IgD-negative memory B cell (primary cell): ENCODE measurements at regions not wholly inside any gene's neighbourhood (a gene's known extent, or its start where the extent isn't known, plus 50 kb on each side); places are given as distances from the start of the nearest gene placed in this dataset.
A peak's percentile ranks its signal among the peaks of the same experiment; 100 is the strongest.

Experiments
- H3K27ac Mint-ChIP-seq, 3 donors: one replicate each; pipeline ENCODE4 v1.8.0; 2020 to 2022; ENCODE audit warnings: mild to moderate bottlenecking in 3 of 3, mixed read lengths in 3 of 3, moderate library complexity in 1 of 3
- H3K27me3 Mint-ChIP-seq: one replicate; pipeline ENCODE4 v1.8.0; 2021; ENCODE audit warnings: mixed read lengths
- H3K36me3 Mint-ChIP-seq: one replicate; pipeline ENCODE4 v1.8.0; 2020; ENCODE audit warnings: mild to moderate bottlenecking, mixed read lengths
- H3K4me1 Mint-ChIP-seq, 3 donors: one replicate each; pipeline ENCODE4 v1.8.0; 2020 to 2022; ENCODE audit warnings: mixed read lengths in 3 of 3, mild to moderate bottlenecking in 1 of 3
- H3K4me3 Mint-ChIP-seq, 4 donors: one replicate each; pipeline ENCODE4 v1.8.0; 2020 to 2022; ENCODE audit warnings: mild to moderate bottlenecking in 4 of 4, mixed read lengths in 4 of 4, moderate library complexity in 3 of 4
- H3K9me3 Mint-ChIP-seq, 3 donors: one replicate each; pipeline ENCODE4 v1.8.0; 2020 to 2021; ENCODE audit warnings: mixed read lengths in 3 of 3, mild to moderate bottlenecking in 1 of 3

DNA sequence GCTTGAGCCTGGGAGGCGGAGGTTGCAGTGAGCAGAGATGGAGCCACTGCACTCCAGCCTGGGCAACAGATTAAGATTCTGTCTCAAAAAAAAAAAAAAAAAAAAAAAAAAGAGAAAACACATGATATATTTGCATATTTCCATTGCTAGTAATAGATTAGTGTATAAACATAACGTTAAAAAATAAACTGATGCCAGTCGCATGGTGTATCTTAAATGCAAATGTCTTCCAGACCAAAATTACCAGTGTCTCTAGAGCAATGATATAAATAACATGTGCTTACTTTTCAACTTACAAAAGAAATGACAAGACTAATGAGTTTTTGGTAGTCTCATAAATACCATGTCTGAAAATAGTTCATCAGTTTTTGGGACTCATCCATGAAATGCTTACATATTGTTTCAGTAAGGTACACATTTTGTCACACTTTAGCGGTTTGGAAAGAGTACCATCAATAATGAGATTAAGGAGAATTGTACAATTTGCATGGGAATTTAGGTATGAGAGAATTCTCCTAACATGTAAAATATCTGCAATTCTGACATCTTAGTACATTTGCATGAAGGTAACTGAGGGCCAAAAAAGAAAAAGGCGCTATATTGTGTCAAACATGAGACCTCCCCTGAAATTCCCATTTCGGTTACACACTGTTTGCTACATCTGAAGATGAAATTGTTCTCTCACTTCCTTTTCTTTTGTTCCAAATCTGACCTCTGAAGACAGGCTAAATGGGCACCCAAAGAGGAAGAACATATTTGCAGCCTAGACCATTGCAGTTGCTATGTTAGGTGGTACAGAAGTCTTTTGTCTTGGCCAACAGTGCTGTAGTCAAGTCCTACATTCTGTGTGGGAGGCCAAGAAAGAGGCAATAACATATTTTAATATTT, 51.5 kb upstream of the PIP4K2A start:
- Mint-ChIP-seq H3K27ac (peak overlapping the region; percentile 36 to 93 (median 93)), H3K36me3 (peaks cover 1% of the 10 kb centered on the region), H3K27me3 (no peaks in the 10 kb centered on the region), H3K4me1 (peaks cover 32 to 53% (median 40%) of the 10 kb centered on the region in 3 donors), H3K4me3 (peak overlapping the region in 3 of 4 donors; percentile 55 to 81 (median 65)), H3K9me3 (peaks cover 2 to 8% (median 4%) of the 10 kb centered on the region in 3 donors)

DNA sequence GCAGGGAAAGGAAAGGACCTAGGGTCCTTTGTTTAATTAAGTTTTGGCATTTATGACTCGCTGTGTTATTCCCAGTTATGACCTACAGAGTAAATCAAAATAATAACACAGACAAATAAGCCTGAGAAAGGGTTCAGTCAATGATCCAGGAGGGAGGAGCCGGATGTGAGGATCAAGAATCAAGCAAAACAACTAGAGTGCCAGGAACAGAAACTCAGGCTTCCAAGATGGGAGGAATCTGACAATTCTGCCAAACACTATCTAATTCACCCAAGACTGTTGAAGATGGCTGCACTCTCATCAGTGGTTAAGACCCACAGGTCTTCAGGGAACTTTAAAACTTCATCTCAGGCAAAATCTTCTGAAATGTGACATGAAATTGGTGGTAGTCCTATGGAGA, 50.3 kb upstream of the PIP4K2A start:
- Mint-ChIP-seq H3K9me3 (peaks cover 2 to 6% (median 4%) of the 10 kb centered on the region in 3 donors), H3K4me1 (peaks cover 32 to 52% (median 40%) of the 10 kb centered on the region in 3 donors), H3K36me3 (peaks cover 1% of the 10 kb centered on the region), H3K27me3 (no peaks in the 10 kb centered on the region), H3K27ac (peak overlapping the region; percentile 36 to 93 (median 50)), H3K4me3 (peak overlapping the region in 2 of 4 donors; percentile 7 to 41)
